GM18907 (cell line): ENCODE measurements at regions not wholly inside any gene's neighbourhood (a gene's known extent, or its start where the extent isn't known, plus 50 kb on each side); places are given as distances from the start of the nearest gene placed in this dataset.

Source experiments
- ATAC-seq: cut with Tn5 transposase; IDR thresholded peaks from one replicate; pipeline ENCODE4 v1.9.1; 2021; ENCODE audit warnings: mild to moderate bottlenecking, moderate library complexity; ENCODE audit not compliant: unreplicated experiment

- ATAC-seq: no peak
These were observed 51.2 kb upstream of the ROCK1 start for GRCh38 chr18:21162786-21163185.

- no peak for ATAC-seq
These were observed 52.3 kb upstream of the ROCK1 start for GRCh38 chr18:21163647-21164547.

- ATAC-seq: no peak
These were observed 53.0 kb upstream of the ROCK1 start for GRCh38 chr18:21164548-21165095.

- ATAC-seq: no peak
These were observed 56.2 kb upstream of the ROCK1 start for GRCh38 chr18:21167641-21168377.

- ATAC-seq: no peak
These were observed 57.3 kb upstream of the ROCK1 start for GRCh38 chr18:21168880-21169279.

GRCh38 chr18:21177822-21178221 lies 64.2 kb upstream of the GREB1L start:
- no peak for ATAC-seq

- ATAC-seq: peak; percentile 85
These were observed 62.3 kb upstream of the GREB1L start for GRCh38 chr18:21179590-21180220.

GRCh38 chr18:21180588-21180987 lies 61.4 kb upstream of the GREB1L start:
- ATAC-seq: no peak

GRCh38 chr18:21181766-21182165 lies 60.3 kb upstream of the GREB1L start:
- ATAC-seq: no peak

GRCh38 chr18:21183670-21184069 lies 58.4 kb upstream of the GREB1L start:
- no peak for ATAC-seq

GRCh38 chr18:21184396-21184996 lies 57.5 kb upstream of the GREB1L start:
- no peak for ATAC-seq

GRCh38 chr18:21187886-21188285 lies 54.1 kb upstream of the GREB1L start:
- no peak for ATAC-seq

GRCh38 chr18:21191596-21192307 lies 50.3 kb upstream of the GREB1L start:
- no peak for ATAC-seq
